H9 (cell line): ENCODE measurements at regions not wholly inside any gene's neighbourhood (a gene's known extent, or its start where the extent isn't known, plus 50 kb on each side); places are given as distances from the start of the nearest gene placed in this dataset.
A peak's percentile ranks its signal among the peaks of the same experiment; 100 is the strongest.

Source experiments
- DNase-seq: peaks from one replicate; pipeline ENCODE4 v3.0.0-alpha.2; 2017
- H2AFZ ChIP-seq: one replicate; pipeline ENCODE4 v1.6.1; 2013; ENCODE audit warnings: mild to moderate bottlenecking, low read length, control low read depth, moderate library complexity
- H2AK5ac ChIP-seq: 2 replicates; pipeline ENCODE4 v1.6.1; 2013; ENCODE audit warnings: low read length, control low read depth, mixed read lengths; ENCODE audit not compliant: insufficient read length
- H2BK120ac ChIP-seq: one replicate; pipeline ENCODE4 v1.6.1; 2013; ENCODE audit warnings: low read depth, mild to moderate bottlenecking, low read length, control low read depth, inconsistent platforms; ENCODE audit not compliant: poor library complexity, severe bottlenecking
- H2BK12ac ChIP-seq: 2 replicates; pipeline ENCODE4 v1.6.1; 2013; ENCODE audit warnings: low read length, control low read depth, mixed read lengths, low read depth; ENCODE audit not compliant: insufficient read length
- H2BK15ac ChIP-seq: 2 replicates; pipeline ENCODE4 v1.6.1; 2013; ENCODE audit warnings: low read depth, low read length, control low read depth
- H2BK20ac ChIP-seq: one replicate; pipeline ENCODE4 v1.6.1; 2013; ENCODE audit warnings: low read depth, mild to moderate bottlenecking, low read length, control low read depth, inconsistent platforms; ENCODE audit not compliant: poor library complexity, severe bottlenecking
- H2BK5ac ChIP-seq: 2 replicates; pipeline ENCODE4 v1.6.1; 2013; ENCODE audit warnings: low read length, control low read depth, mixed read lengths; ENCODE audit not compliant: insufficient read length
- H3K14ac ChIP-seq: 2 replicates; pipeline ENCODE4 v1.6.1; 2013; ENCODE audit warnings: low read length, control low read depth; ENCODE audit not compliant: insufficient read depth
- H3K18ac ChIP-seq: 2 replicates; pipeline ENCODE4 v1.6.1; 2013; ENCODE audit warnings: low read depth, mild to moderate bottlenecking, mixed read lengths, low read length, control low read depth; ENCODE audit not compliant: insufficient read length
- H3K23ac ChIP-seq: 2 replicates; pipeline ENCODE4 v1.6.1; 2013; ENCODE audit warnings: low read length, control low read depth, mixed read lengths, low read depth; ENCODE audit not compliant: insufficient read length
- H3K23me2 ChIP-seq: 2 replicates; pipeline ENCODE4 v1.6.1; 2013; ENCODE audit warnings: low read depth, mild to moderate bottlenecking, mixed read lengths, low read length, control low read depth; ENCODE audit not compliant: insufficient read length, poor library complexity, severe bottlenecking
- H3K27ac ChIP-seq: 2 replicates; pipeline ENCODE4 v1.5.1; 2013; ENCODE audit warnings: low read length, control low read depth, mixed read lengths, low read depth; ENCODE audit not compliant: insufficient read length
- H3K27me3 ChIP-seq: 2 replicates; pipeline ENCODE4 v1.6.1; 2013; ENCODE audit warnings: low read length, control low read depth, inconsistent platforms; ENCODE audit not compliant: insufficient read depth
- H3K4ac ChIP-seq: 2 replicates; pipeline ENCODE4 v1.6.1; 2013; ENCODE audit warnings: low read depth, mild to moderate bottlenecking, control low read depth, inconsistent platforms, low read length, moderate library complexity
- H3K4me1 ChIP-seq: 2 replicates; pipeline ENCODE4 v1.6.1; 2013; ENCODE audit warnings: low read length, control low read depth, inconsistent platforms; ENCODE audit not compliant: insufficient read depth
- H3K4me2 ChIP-seq: 2 replicates; pipeline ENCODE4 v1.6.1; 2013; ENCODE audit warnings: low read length, control low read depth, mixed read lengths; ENCODE audit not compliant: insufficient read length, insufficient read depth
- H3K56ac ChIP-seq: 2 replicates; pipeline ENCODE4 v1.6.1; 2013; ENCODE audit warnings: low read depth, mild to moderate bottlenecking, mixed read lengths, low read length, control low read depth; ENCODE audit not compliant: insufficient read length
- H3K79me1 ChIP-seq: 2 replicates; pipeline ENCODE4 v1.6.1; 2013; ENCODE audit warnings: low read depth, mild to moderate bottlenecking, moderate library complexity, low read length, control low read depth, inconsistent platforms; ENCODE audit not compliant: insufficient read depth, poor library complexity, severe bottlenecking
- H3K79me2 ChIP-seq: 2 replicates; pipeline ENCODE4 v1.6.1; 2013; ENCODE audit warnings: low read length, control low read depth, inconsistent platforms; ENCODE audit not compliant: insufficient read depth
- H3K9ac ChIP-seq: 2 replicates; pipeline ENCODE4 v1.6.1; 2013; ENCODE audit warnings: low read length, control low read depth, mixed read lengths; ENCODE audit not compliant: insufficient read length; ENCODE audit errors: extremely low read depth
- H3K9me3 ChIP-seq: one replicate; pipeline ENCODE4 v1.6.1; 2013; ENCODE audit warnings: low read depth, low read length, inconsistent platforms; ENCODE audit not compliant: control insufficient read depth
- H3T11ph ChIP-seq: one replicate; pipeline ENCODE4 v1.6.1; 2013; ENCODE audit warnings: mild to moderate bottlenecking, low read length, control low read depth, inconsistent platforms
- H4K20me1 ChIP-seq: one replicate; pipeline ENCODE4 v1.6.1; 2013; ENCODE audit not compliant: control insufficient read depth, insufficient read length, insufficient read depth
- H4K5ac ChIP-seq: 2 replicates; pipeline ENCODE4 v1.6.1; 2013; ENCODE audit warnings: low read depth, mild to moderate bottlenecking, mixed read lengths, low read length, control low read depth; ENCODE audit not compliant: insufficient read length
- H4K8ac ChIP-seq: replicated peaks from 2 replicates; pipeline ENCODE4 v1.6.1; 2013; ENCODE audit warnings: low read length, control low read depth, mixed read lengths, low read depth; ENCODE audit not compliant: insufficient read length
- H4K91ac ChIP-seq: 2 replicates; pipeline ENCODE4 v1.6.1; 2013; ENCODE audit warnings: low read depth, mild to moderate bottlenecking, moderate library complexity, mixed read lengths, low read length, control low read depth; ENCODE audit not compliant: insufficient read length
- H3K27ac Mint-ChIP-seq, 3 experiments: 2 replicates in 2 of 3; 3 replicates in 1 of 3; pipeline ENCODE4 v1.8.0; 2020 to 2021; ENCODE audit warnings: mixed read lengths in 3 of 3, mild to moderate bottlenecking in 1 of 3, moderate library complexity in 1 of 3
- H3K27me3 Mint-ChIP-seq: 2 replicates; pipeline ENCODE4 v1.8.0; 2021; ENCODE audit warnings: low read depth, mild to moderate bottlenecking, moderate library complexity, mixed read lengths
- H3K36me3 Mint-ChIP-seq, 3 experiments: 2 replicates in 2 of 3; 3 replicates in 1 of 3; pipeline ENCODE4 v1.8.0; 2020 to 2021; ENCODE audit warnings: low read depth in 3 of 3, mixed read lengths in 3 of 3; ENCODE audit not compliant: insufficient read depth in 1 of 3
- H3K4me1 Mint-ChIP-seq, 2 experiments: 2 replicates each; pipeline ENCODE4 v1.8.0; 2020; ENCODE audit warnings: mixed read lengths in 2 of 2
- H3K4me3 Mint-ChIP-seq, 2 experiments: 2 replicates in 1 of 2; 3 replicates in 1 of 2; pipeline ENCODE4 v1.8.0; 2020 to 2021; ENCODE audit warnings: mild to moderate bottlenecking in 2 of 2, mixed read lengths in 2 of 2, moderate library complexity in 1 of 2
- H3K9me3 Mint-ChIP-seq, 2 experiments: 2 replicates in 1 of 2; 3 replicates in 1 of 2; pipeline ENCODE4 v1.8.0; 2020; ENCODE audit warnings: mild to moderate bottlenecking in 2 of 2, mixed read lengths in 2 of 2, moderate library complexity in 1 of 2
- CTCF ChIP-seq: fragments of 200-600 bp; sonication (generic); conservative IDR thresholded peaks from 3 replicates; pipeline ENCODE4 v1.8.0; 2021; ENCODE audit warnings: antibody characterized with exemption, mild to moderate bottlenecking
- WGBS: extraction: QIAGEN DNeasy Blood & Tissue Kit; methylation state at CpG from one replicate; pipeline ENCODE4 v1.1.7; 2013; ENCODE audit warnings: missing lambda C conversion rate, low lambda C conversion rate, mixed read lengths; ENCODE audit not compliant: insufficient read length; ENCODE audit errors: extremely low coverage; 5-methylcytosine and 5-hydroxymethylcytosine counted together

- no peak overlapping the region for H2AFZ ChIP-seq
- H3K4me1 ChIP-seq = peaks cover 2% of the 10 kb centered on the region; the same call in 1 of the 2 replicates
- no peak overlapping the region for H3T11ph ChIP-seq
- H4K8ac ChIP-seq = no peak overlapping the region
- Mint-ChIP-seq H3K4me3 (no peak overlapping the region), H3K36me3 (no peaks in the 10 kb centered on the region), H3K27ac (no peak overlapping the region), H3K4me1 (peaks cover 5 to 9% of the 10 kb centered on the region in 2 experiments), H3K27me3 (no peaks in the 10 kb centered on the region), H3K9me3 (no peaks in the 10 kb centered on the region)
- no peaks in the 10 kb centered on the region for H3K9me3 ChIP-seq
- DNase-seq = no peak
- no peaks in the 10 kb centered on the region for H4K20me1 ChIP-seq
- H4K5ac ChIP-seq = no peak overlapping the region
- H3K56ac ChIP-seq = no peak overlapping the region
- H3K23ac ChIP-seq = no peak overlapping the region
- no peaks in the 10 kb centered on the region for H3K79me1 ChIP-seq
- H2BK12ac ChIP-seq = no peak overlapping the region
- no peak overlapping the region for H3K14ac ChIP-seq
- no peak overlapping the region for H3K9ac ChIP-seq
- H3K4me2 ChIP-seq = no peak overlapping the region
- peak; percentile 84 for TF ChIP-seq CTCF
- H3K27ac ChIP-seq = no peak overlapping the region
- no peaks in the 10 kb centered on the region for H3K79me2 ChIP-seq
- no peaks in the 10 kb centered on the region for H3K27me3 ChIP-seq
- H3K23me2 ChIP-seq = no peaks in the 10 kb centered on the region
- no peak overlapping the region for H4K91ac ChIP-seq
- H3K18ac ChIP-seq = no peak overlapping the region
- no peak overlapping the region for H2BK15ac ChIP-seq
- H2BK5ac ChIP-seq = no peak overlapping the region
- no peak overlapping the region for H2BK20ac ChIP-seq
- H2AK5ac ChIP-seq = no peak overlapping the region
- WGBS = no CpG with 5 or more reads among the region's 10 CpGs
- no peak overlapping the region for H2BK120ac ChIP-seq
- no peak overlapping the region for H3K4ac ChIP-seq
Observed at GRCh38 chr13:24997367-24997967, 98.5 kb upstream of the PABPC3 start.
